ENCODE measurements at regions not wholly inside any gene's neighbourhood (a gene's known extent, or its start where the extent isn't known, plus 50 kb on each side); places are given as distances from the start of the nearest gene placed in this dataset.

- DNase-seq (ENCODE audit: low spot score) = no peak
These were observed 641.0 kb downstream of the FGF9 start for GRCh38 chr13:22311734-22312404.

GRCh38 chr13:22312405-22312803 lies 641.5 kb downstream of the FGF9 start:
- DNase-seq (ENCODE audit: low spot score) = no peak

GRCh38 chr13:22316494-22317025 lies 645.7 kb downstream of the FGF9 start:
- DNase-seq (ENCODE audit: low spot score) = no peak

- DNase-seq (ENCODE audit: low spot score) = no peak
These were observed 650.1 kb downstream of the FGF9 start for GRCh38 chr13:22320991-22321390.

GRCh38 chr13:22325761-22326160 lies 654.9 kb downstream of the FGF9 start:
- DNase-seq (ENCODE audit: low spot score) = no peak

GRCh38 chr13:22332416-22332815 lies 661.5 kb downstream of the FGF9 start:
- no peak for DNase-seq (ENCODE audit: low spot score)

- DNase-seq (ENCODE audit: low spot score) = no peak
These were observed 665.6 kb downstream of the FGF9 start for GRCh38 chr13:22336460-22336859.

- peak; percentile 11 for DNase-seq (ENCODE audit: low spot score)
These were observed 686.3 kb downstream of the FGF9 start for GRCh38 chr13:22357132-22357531.

GRCh38 chr13:22369090-22369489 lies 698.2 kb downstream of the FGF9 start:
- DNase-seq (ENCODE audit: low spot score) = no peak

- no peak for DNase-seq (ENCODE audit: low spot score)
These were observed 699.0 kb downstream of the FGF9 start for GRCh38 chr13:22369840-22370239.

- DNase-seq (ENCODE audit: low spot score) = no peak
These were observed 701.4 kb downstream of the FGF9 start for GRCh38 chr13:22372261-22372660.

- DNase-seq (ENCODE audit: low spot score) = no peak
These were observed 704.3 kb downstream of the FGF9 start for GRCh38 chr13:22375151-22375550.

- no peak for DNase-seq (ENCODE audit: low spot score)
These were observed 717.0 kb downstream of the FGF9 start for GRCh38 chr13:22387899-22388298.

- DNase-seq (ENCODE audit: low spot score) = no peak
These were observed 729.0 kb downstream of the FGF9 start for GRCh38 chr13:22399801-22400420.

- DNase-seq (ENCODE audit: low spot score) = no peak
These were observed 731.8 kb downstream of the FGF9 start for GRCh38 chr13:22402682-22403081.

- DNase-seq (ENCODE audit: low spot score) = no peak
These were observed 732.3 kb downstream of the FGF9 start for GRCh38 chr13:22403144-22403543.

- DNase-seq (ENCODE audit: low spot score) = no peak
These were observed 735.0 kb downstream of the FGF9 start for GRCh38 chr13:22405891-22406290.

GRCh38 chr13:22412452-22412851 lies 741.6 kb downstream of the FGF9 start:
- DNase-seq (ENCODE audit: low spot score) = no peak

GRCh38 chr13:22422023-22422422 lies 751.1 kb downstream of the FGF9 start:
- no peak for DNase-seq (ENCODE audit: low spot score)

GRCh38 chr13:22422712-22423111 lies 751.8 kb downstream of the FGF9 start:
- DNase-seq (ENCODE audit: low spot score) = no peak

- DNase-seq (ENCODE audit: low spot score) = no peak
These were observed 752.4 kb downstream of the FGF9 start for GRCh38 chr13:22423261-22423660.

GRCh38 chr13:22425087-22425486 lies 754.2 kb downstream of the FGF9 start:
- no peak for DNase-seq (ENCODE audit: low spot score)

GRCh38 chr13:22427066-22427465 lies 753.7 kb upstream of the SGCG start:
- DNase-seq (ENCODE audit: low spot score) = no peak

- no peak for DNase-seq (ENCODE audit: low spot score)
These were observed 753.0 kb upstream of the SGCG start for GRCh38 chr13:22427783-22428182.

All from activated CD4-positive, alpha-beta T cell treated with anti-CD3 and anti-CD28 coated beads, Interleukin-2, Interleukin-4, amounts not matched to agents 100 ng/mL and 50 ng/mL, durations not matched to agents 16 hours and 8 hours (primary cell).